H9 (cell line): ENCODE measurements at regions not wholly inside any gene's neighbourhood (a gene's known extent, or its start where the extent isn't known, plus 50 kb on each side); places are given as distances from the start of the nearest gene placed in this dataset.

Experiments used
- DNase-seq: peaks from one replicate; pipeline ENCODE4 v3.0.0-alpha.2; 2017
- H2AFZ ChIP-seq: one replicate; pipeline ENCODE4 v1.6.1; 2013; ENCODE audit warnings: mild to moderate bottlenecking, low read length, control low read depth, moderate library complexity
- H2AK5ac ChIP-seq: 2 replicates; pipeline ENCODE4 v1.6.1; 2013; ENCODE audit warnings: low read length, control low read depth, mixed read lengths; ENCODE audit not compliant: insufficient read length
- H2BK120ac ChIP-seq: one replicate; pipeline ENCODE4 v1.6.1; 2013; ENCODE audit warnings: low read depth, mild to moderate bottlenecking, low read length, control low read depth, inconsistent platforms; ENCODE audit not compliant: poor library complexity, severe bottlenecking
- H2BK12ac ChIP-seq: 2 replicates; pipeline ENCODE4 v1.6.1; 2013; ENCODE audit warnings: low read length, control low read depth, mixed read lengths, low read depth; ENCODE audit not compliant: insufficient read length
- H2BK15ac ChIP-seq: 2 replicates; pipeline ENCODE4 v1.6.1; 2013; ENCODE audit warnings: low read depth, low read length, control low read depth
- H2BK20ac ChIP-seq: one replicate; pipeline ENCODE4 v1.6.1; 2013; ENCODE audit warnings: low read depth, mild to moderate bottlenecking, low read length, control low read depth, inconsistent platforms; ENCODE audit not compliant: poor library complexity, severe bottlenecking
- H2BK5ac ChIP-seq: 2 replicates; pipeline ENCODE4 v1.6.1; 2013; ENCODE audit warnings: low read length, control low read depth, mixed read lengths; ENCODE audit not compliant: insufficient read length
- H3K14ac ChIP-seq: 2 replicates; pipeline ENCODE4 v1.6.1; 2013; ENCODE audit warnings: low read length, control low read depth; ENCODE audit not compliant: insufficient read depth
- H3K18ac ChIP-seq: 2 replicates; pipeline ENCODE4 v1.6.1; 2013; ENCODE audit warnings: low read depth, mild to moderate bottlenecking, mixed read lengths, low read length, control low read depth; ENCODE audit not compliant: insufficient read length
- H3K23ac ChIP-seq: 2 replicates; pipeline ENCODE4 v1.6.1; 2013; ENCODE audit warnings: low read length, control low read depth, mixed read lengths, low read depth; ENCODE audit not compliant: insufficient read length
- H3K23me2 ChIP-seq: 2 replicates; pipeline ENCODE4 v1.6.1; 2013; ENCODE audit warnings: low read depth, mild to moderate bottlenecking, mixed read lengths, low read length, control low read depth; ENCODE audit not compliant: insufficient read length, poor library complexity, severe bottlenecking
- H3K27ac ChIP-seq: 2 replicates; pipeline ENCODE4 v1.5.1; 2013; ENCODE audit warnings: low read length, control low read depth, mixed read lengths, low read depth; ENCODE audit not compliant: insufficient read length
- H3K27me3 ChIP-seq: 2 replicates; pipeline ENCODE4 v1.6.1; 2013; ENCODE audit warnings: low read length, control low read depth, inconsistent platforms; ENCODE audit not compliant: insufficient read depth
- H3K4ac ChIP-seq: 2 replicates; pipeline ENCODE4 v1.6.1; 2013; ENCODE audit warnings: low read depth, mild to moderate bottlenecking, control low read depth, inconsistent platforms, low read length, moderate library complexity
- H3K4me1 ChIP-seq: 2 replicates; pipeline ENCODE4 v1.6.1; 2013; ENCODE audit warnings: low read length, control low read depth, inconsistent platforms; ENCODE audit not compliant: insufficient read depth
- H3K4me2 ChIP-seq: 2 replicates; pipeline ENCODE4 v1.6.1; 2013; ENCODE audit warnings: low read length, control low read depth, mixed read lengths; ENCODE audit not compliant: insufficient read length, insufficient read depth
- H3K56ac ChIP-seq: 2 replicates; pipeline ENCODE4 v1.6.1; 2013; ENCODE audit warnings: low read depth, mild to moderate bottlenecking, mixed read lengths, low read length, control low read depth; ENCODE audit not compliant: insufficient read length
- H3K79me1 ChIP-seq: 2 replicates; pipeline ENCODE4 v1.6.1; 2013; ENCODE audit warnings: low read depth, mild to moderate bottlenecking, moderate library complexity, low read length, control low read depth, inconsistent platforms; ENCODE audit not compliant: insufficient read depth, poor library complexity, severe bottlenecking
- H3K79me2 ChIP-seq: 2 replicates; pipeline ENCODE4 v1.6.1; 2013; ENCODE audit warnings: low read length, control low read depth, inconsistent platforms; ENCODE audit not compliant: insufficient read depth
- H3K9ac ChIP-seq: 2 replicates; pipeline ENCODE4 v1.6.1; 2013; ENCODE audit warnings: low read length, control low read depth, mixed read lengths; ENCODE audit not compliant: insufficient read length; ENCODE audit errors: extremely low read depth
- H3K9me3 ChIP-seq: one replicate; pipeline ENCODE4 v1.6.1; 2013; ENCODE audit warnings: low read depth, low read length, inconsistent platforms; ENCODE audit not compliant: control insufficient read depth
- H3T11ph ChIP-seq: one replicate; pipeline ENCODE4 v1.6.1; 2013; ENCODE audit warnings: mild to moderate bottlenecking, low read length, control low read depth, inconsistent platforms
- H4K20me1 ChIP-seq: one replicate; pipeline ENCODE4 v1.6.1; 2013; ENCODE audit not compliant: control insufficient read depth, insufficient read length, insufficient read depth
- H4K5ac ChIP-seq: 2 replicates; pipeline ENCODE4 v1.6.1; 2013; ENCODE audit warnings: low read depth, mild to moderate bottlenecking, mixed read lengths, low read length, control low read depth; ENCODE audit not compliant: insufficient read length
- H4K8ac ChIP-seq: replicated peaks from 2 replicates; pipeline ENCODE4 v1.6.1; 2013; ENCODE audit warnings: low read length, control low read depth, mixed read lengths, low read depth; ENCODE audit not compliant: insufficient read length
- H4K91ac ChIP-seq: 2 replicates; pipeline ENCODE4 v1.6.1; 2013; ENCODE audit warnings: low read depth, mild to moderate bottlenecking, moderate library complexity, mixed read lengths, low read length, control low read depth; ENCODE audit not compliant: insufficient read length
- H3K27ac Mint-ChIP-seq, 3 experiments: 2 replicates in 2 of 3; 3 replicates in 1 of 3; pipeline ENCODE4 v1.8.0; 2020 to 2021; ENCODE audit warnings: mixed read lengths in 3 of 3, mild to moderate bottlenecking in 1 of 3, moderate library complexity in 1 of 3
- H3K27me3 Mint-ChIP-seq: 2 replicates; pipeline ENCODE4 v1.8.0; 2021; ENCODE audit warnings: low read depth, mild to moderate bottlenecking, moderate library complexity, mixed read lengths
- H3K36me3 Mint-ChIP-seq, 3 experiments: 2 replicates in 2 of 3; 3 replicates in 1 of 3; pipeline ENCODE4 v1.8.0; 2020 to 2021; ENCODE audit warnings: low read depth in 3 of 3, mixed read lengths in 3 of 3; ENCODE audit not compliant: insufficient read depth in 1 of 3
- H3K4me1 Mint-ChIP-seq, 2 experiments: 2 replicates each; pipeline ENCODE4 v1.8.0; 2020; ENCODE audit warnings: mixed read lengths in 2 of 2
- H3K4me3 Mint-ChIP-seq, 2 experiments: 2 replicates in 1 of 2; 3 replicates in 1 of 2; pipeline ENCODE4 v1.8.0; 2020 to 2021; ENCODE audit warnings: mild to moderate bottlenecking in 2 of 2, mixed read lengths in 2 of 2, moderate library complexity in 1 of 2
- H3K9me3 Mint-ChIP-seq, 2 experiments: 2 replicates in 1 of 2; 3 replicates in 1 of 2; pipeline ENCODE4 v1.8.0; 2020; ENCODE audit warnings: mild to moderate bottlenecking in 2 of 2, mixed read lengths in 2 of 2, moderate library complexity in 1 of 2
- WGBS: extraction: QIAGEN DNeasy Blood & Tissue Kit; methylation state at CpG from one replicate; pipeline ENCODE4 v1.1.7; 2013; ENCODE audit warnings: missing lambda C conversion rate, low lambda C conversion rate, mixed read lengths; ENCODE audit not compliant: insufficient read length; ENCODE audit errors: extremely low coverage; 5-methylcytosine and 5-hydroxymethylcytosine counted together
- TF ChIP-seq, protein P1 (sequence below): fragments of 200-600 bp; sonication (generic); conservative IDR thresholded peaks from 3 replicates; pipeline ENCODE4 v1.8.0; 2021; ENCODE audit warnings: antibody characterized with exemption, mild to moderate bottlenecking

DNA sequence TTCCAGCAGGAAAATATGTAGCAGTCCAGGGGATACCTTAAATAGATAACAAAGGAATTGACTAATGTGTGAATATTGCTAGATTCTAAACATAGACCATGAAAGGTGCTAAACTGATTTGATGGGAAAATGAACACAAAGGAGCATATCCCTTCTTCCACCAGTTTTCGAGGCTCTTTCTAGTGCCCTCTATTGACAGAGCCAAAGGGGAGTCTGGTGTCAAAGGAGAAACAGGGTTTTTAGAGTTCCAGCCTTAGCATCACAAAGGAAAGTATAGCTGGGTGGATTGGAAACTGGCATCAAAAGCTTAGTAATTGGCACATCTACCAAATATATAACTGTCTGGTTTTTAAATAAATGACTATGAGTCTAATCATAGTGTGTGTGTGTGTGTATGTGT lies 636.8 kb downstream of the ETV1 start:
- Histone ChIP-seq H2BK15ac (no peak overlapping the region), H2BK120ac (no peak overlapping the region), H2BK12ac (no peak overlapping the region), H3T11ph (no peak overlapping the region), H2BK5ac (no peak overlapping the region), H3K79me2 (no peaks in the 10 kb centered on the region), H3K27me3 (no peaks in the 10 kb centered on the region), H3K4me1 (no peaks in the 10 kb centered on the region), H3K23ac (no peak overlapping the region), H3K9ac (no peak overlapping the region), H3K14ac (no peak overlapping the region), H2AK5ac (no peak overlapping the region), H3K56ac (no peak overlapping the region), H4K20me1 (no peaks in the 10 kb centered on the region), H4K8ac (no peak overlapping the region), H4K91ac (no peak overlapping the region), H2BK20ac (no peak overlapping the region), H3K9me3 (no peaks in the 10 kb centered on the region), H4K5ac (no peak overlapping the region), H3K4me2 (no peak overlapping the region), H3K79me1 (no peaks in the 10 kb centered on the region), H2AFZ (no peak overlapping the region), H3K23me2 (no peaks in the 10 kb centered on the region), H3K4ac (no peak overlapping the region), H3K27ac (no peak overlapping the region), H3K18ac (no peak overlapping the region)
- no peaks in the 10 kb centered on the region; a peak in 1 of 7 replicates for H3K36me3 Mint-ChIP-seq
- H3K9me3 Mint-ChIP-seq, result no peaks in the 10 kb centered on the region
- H3K4me3 Mint-ChIP-seq, result no peak overlapping the region
- TF ChIP-seq, protein P1, sequence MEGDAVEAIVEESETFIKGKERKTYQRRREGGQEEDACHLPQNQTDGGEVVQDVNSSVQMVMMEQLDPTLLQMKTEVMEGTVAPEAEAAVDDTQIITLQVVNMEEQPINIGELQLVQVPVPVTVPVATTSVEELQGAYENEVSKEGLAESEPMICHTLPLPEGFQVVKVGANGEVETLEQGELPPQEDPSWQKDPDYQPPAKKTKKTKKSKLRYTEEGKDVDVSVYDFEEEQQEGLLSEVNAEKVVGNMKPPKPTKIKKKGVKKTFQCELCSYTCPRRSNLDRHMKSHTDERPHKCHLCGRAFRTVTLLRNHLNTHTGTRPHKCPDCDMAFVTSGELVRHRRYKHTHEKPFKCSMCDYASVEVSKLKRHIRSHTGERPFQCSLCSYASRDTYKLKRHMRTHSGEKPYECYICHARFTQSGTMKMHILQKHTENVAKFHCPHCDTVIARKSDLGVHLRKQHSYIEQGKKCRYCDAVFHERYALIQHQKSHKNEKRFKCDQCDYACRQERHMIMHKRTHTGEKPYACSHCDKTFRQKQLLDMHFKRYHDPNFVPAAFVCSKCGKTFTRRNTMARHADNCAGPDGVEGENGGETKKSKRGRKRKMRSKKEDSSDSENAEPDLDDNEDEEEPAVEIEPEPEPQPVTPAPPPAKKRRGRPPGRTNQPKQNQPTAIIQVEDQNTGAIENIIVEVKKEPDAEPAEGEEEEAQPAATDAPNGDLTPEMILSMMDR, result 0 out of 3 replicates have a peak, but pooled peaks have one; percentile 20
- DNase-seq, result no peak
- H3K4me1 Mint-ChIP-seq, result peaks cover 7 to 8% of the 10 kb centered on the region in 2 experiments
- WGBS, result no CpG with 5 or more reads among the region's 1 CpG
- peak overlapping the region in 1 of 3 experiments; percentile 57; a peak in 1 of 7 replicates for H3K27ac Mint-ChIP-seq
- no peaks in the 10 kb centered on the region for H3K27me3 Mint-ChIP-seq
